Keratinocyte (primary cell): ENCODE measurements at regions not wholly inside any gene's neighbourhood (a gene's known extent, or its start where the extent isn't known, plus 50 kb on each side); places are given as distances from the start of the nearest gene placed in this dataset.

Experiments used
- DNase-seq: peaks from one replicate; pipeline ENCODE4 v3.0.0-alpha.2; 2011; ENCODE audit warnings: low read depth, missing footprints, low spot score
- FAIRE-seq: peaks from 2 replicates; lab custom pipeline; 2011; peaks lifted over from hg19 to GRCh38; lab: Jason Lieb, UNC
- H2AFZ ChIP-seq: 2 replicates; pipeline ENCODE4 v1.6.0; 2012; ENCODE audit warnings: low read length, control low read depth, inconsistent platforms; ENCODE audit not compliant: control insufficient read depth
- H3K27ac ChIP-seq: 2 replicates; pipeline ENCODE4 v1.5.1; 2011; ENCODE audit warnings: low read length; ENCODE audit not compliant: control insufficient read depth, insufficient read depth
- H3K27me3 ChIP-seq: 3 replicates; pipeline ENCODE4 v1.6.0; 2011; ENCODE audit warnings: low read length; ENCODE audit not compliant: control insufficient read depth, insufficient read depth; ENCODE audit errors: extremely low read depth
- H3K36me3 ChIP-seq, 2 experiments: 2 replicates in 1 of 2; 3 replicates in 1 of 2; pipeline ENCODE4 v1.5.1; 2011; ENCODE audit warnings: low read length in 2 of 2, mild to moderate bottlenecking in 1 of 2; ENCODE audit not compliant: control insufficient read depth in 2 of 2, insufficient read depth in 2 of 2; ENCODE audit errors: extremely low read depth in 1 of 2
- H3K4me1 ChIP-seq: 3 replicates; pipeline ENCODE4 v1.5.1; 2011; ENCODE audit warnings: low read length; ENCODE audit not compliant: control insufficient read depth, insufficient read depth; ENCODE audit errors: extremely low read depth
- H3K4me2 ChIP-seq: 3 replicates; pipeline ENCODE4 v1.6.0; 2011; ENCODE audit warnings: low read depth, low read length; ENCODE audit not compliant: control insufficient read depth, insufficient read depth; ENCODE audit errors: extremely low read depth
- H3K4me3 ChIP-seq, 3 experiments: fragments of 200-600 bp in 1 of 3; sonication (generic) in 1 of 3; 2 replicates in 2 of 3; 3 replicates in 1 of 3; pipeline ENCODE4 v1.5.1; 2011 to 2016; ENCODE audit warnings: low read length in 3 of 3, mild to moderate bottlenecking in 3 of 3, control low read depth in 2 of 3, inconsistent platforms in 1 of 3, low read depth in 1 of 3, mixed read lengths in 1 of 3, mixed run types in 1 of 3, moderate library complexity in 1 of 3; ENCODE audit not compliant: control insufficient read depth in 2 of 3, insufficient read depth in 2 of 3; ENCODE audit errors: extremely low read depth in 1 of 3
- H3K79me2 ChIP-seq: 2 replicates; pipeline ENCODE4 v1.6.0; 2012; ENCODE audit warnings: low read length; ENCODE audit not compliant: control insufficient read depth, insufficient read depth
- H3K9ac ChIP-seq: 3 replicates; pipeline ENCODE4 v1.6.0; 2011; ENCODE audit warnings: low read length; ENCODE audit not compliant: control insufficient read depth, insufficient read depth; ENCODE audit errors: extremely low read depth
- H3K9me1 ChIP-seq: 3 replicates; pipeline ENCODE4 v1.6.0; 2011; ENCODE audit warnings: low read length; ENCODE audit not compliant: control insufficient read depth, insufficient read depth; ENCODE audit errors: extremely low read depth
- H3K9me3 ChIP-seq: 2 replicates; pipeline ENCODE4 v1.5.1; 2012; ENCODE audit warnings: low read depth, low read length; ENCODE audit not compliant: control insufficient read depth
- H4K20me1 ChIP-seq: 3 replicates; pipeline ENCODE4 v1.6.0; 2011; ENCODE audit warnings: low read length; ENCODE audit not compliant: control insufficient read depth, insufficient read depth; ENCODE audit errors: extremely low read depth
- CTCF ChIP-seq, 3 experiments: IDR thresholded peaks in 1 of 3; conservative IDR thresholded peaks in 1 of 3; optimal IDR thresholded peaks in 1 of 3; 2 replicates in 2 of 3; 3 replicates in 1 of 3; pipeline versions ENCODE3 to v1.5.1; 2011; ENCODE audit warnings: low read length in 3 of 3, mild to moderate bottlenecking in 3 of 3, moderate library complexity in 2 of 3, control low read depth in 1 of 3, inconsistent platforms in 1 of 3; ENCODE audit not compliant: insufficient read depth in 2 of 3; ENCODE audit errors: extremely low read depth in 1 of 3
- EZH2 ChIP-seq: IDR thresholded peaks from one replicate; pipeline ENCODE4 v1.6.1; 2012; ENCODE audit warnings: inconsistent platforms, mild to moderate bottlenecking, low read length, moderate library complexity
- dilution Hi-C: fragments of 300-500 bp; cut with MboI; formaldehyde crosslinking; loops from one replicate; pipeline ENCODE4 v1.7.0; 2020; ENCODE audit warnings: low sequenced_read_pairs; ENCODE audit not compliant: extremely low pct_ligation_motif_present

- no peak overlapping the region for H3K9ac ChIP-seq
- peaks cover 3% of the 10 kb centered on the region for H3K9me3 ChIP-seq
- H4K20me1 ChIP-seq, result no peaks in the 10 kb centered on the region
- H3K79me2 ChIP-seq, result no peaks in the 10 kb centered on the region
- no peak overlapping the region for H2AFZ ChIP-seq
- dilution Hi-C loops, result no loop called here
- H3K4me2 ChIP-seq, result no peak overlapping the region
- no peak for TF ChIP-seq EZH2
- no peak for TF ChIP-seq CTCF (optimal IDR thresholded peaks at IDR 0.05 in 1 of 3, IDR thresholded peaks at IDR 0.05 in 1 of 3, conservative IDR thresholded peaks at IDR 0.05 in 1 of 3; ENCODE audit: extremely low read depth in 1 of 3, insufficient read depth in 2 of 3, low read length in 3 of 3)
- H3K4me3 ChIP-seq, result no peak overlapping the region
- no peaks in the 10 kb centered on the region for H3K27me3 ChIP-seq
- no peaks in the 10 kb centered on the region for H3K4me1 ChIP-seq
- H3K27ac ChIP-seq, result no peak overlapping the region
- DNase-seq (no peak), FAIRE-seq (no peak)
- no peaks in the 10 kb centered on the region for H3K36me3 ChIP-seq
- no peaks in the 10 kb centered on the region for H3K9me1 ChIP-seq
Measured at GRCh38 chr5:75002271-75002670, 50.1 kb downstream of the GCNT4 start.

- TF ChIP-seq CTCF (optimal IDR thresholded peaks at IDR 0.05 in 1 of 3, IDR thresholded peaks at IDR 0.05 in 1 of 3, conservative IDR thresholded peaks at IDR 0.05 in 1 of 3; ENCODE audit: extremely low read depth in 1 of 3, insufficient read depth in 2 of 3, low read length in 3 of 3) (no peak), EZH2 (no peak)
- H3K27ac ChIP-seq, result no peak overlapping the region
- H3K9ac ChIP-seq, result no peak overlapping the region
- no peaks in the 10 kb centered on the region for H4K20me1 ChIP-seq
- H3K4me1 ChIP-seq, result peaks cover 17% of the 10 kb centered on the region
- H3K4me3 ChIP-seq, result no peak overlapping the region
- no peaks in the 10 kb centered on the region for H3K36me3 ChIP-seq
- H3K9me3 ChIP-seq, result no peaks in the 10 kb centered on the region
- dilution Hi-C loops, result no loop called here
- H2AFZ ChIP-seq, result no peak overlapping the region
- no peak for DNase-seq
- no peaks in the 10 kb centered on the region for H3K79me2 ChIP-seq
- H3K27me3 ChIP-seq, result no peaks in the 10 kb centered on the region
- H3K4me2 ChIP-seq, result no peak overlapping the region
- no peak for FAIRE-seq
- no peaks in the 10 kb centered on the region for H3K9me1 ChIP-seq
Measured at GRCh38 chr5:74995926-74996325, 56.4 kb downstream of the GCNT4 start.
